ENCODE measurements at regions not wholly inside any gene's neighbourhood (a gene's known extent, or its start where the extent isn't known, plus 50 kb on each side); places are given as distances from the start of the nearest gene placed in this dataset.
A peak's percentile ranks its signal among the peaks of the same experiment; 100 is the strongest.

- no peaks in the 10 kb centered on the region for H3K9me3 ChIP-seq
- H3K4me3 ChIP-seq: no peak overlapping the region
- H3K4me1 ChIP-seq: no peaks in the 10 kb centered on the region
- 85 to 89% methylated on average over 3 of the region's 3 CpGs for WGBS, 2 donors
- H3K27ac ChIP-seq: no peak overlapping the region
- H3K27me3 ChIP-seq: no peaks in the 10 kb centered on the region
- H3K36me3 ChIP-seq: no peaks in the 10 kb centered on the region
- ATAC-seq (ENCODE audit: low FRiP score in 2 of 2): no peak
- no peak for DNase-seq
- no peak for TF ChIP-seq CTCF (IDR thresholded peaks at IDR 0.05)
- no peak for TF ChIP-seq POLR2A (IDR thresholded peaks at IDR 0.05)
- TF ChIP-seq EP300 (IDR thresholded peaks at IDR 0.05): no peak
- TF ChIP-seq POLR2AphosphoS5 (IDR thresholded peaks at IDR 0.05): no peak
Measured at GRCh38 chr7:91671245-91671644, 209.3 kb downstream of the MTERF1 start.

GRCh38 chr7:91674470-91674869, 206.0 kb downstream of the MTERF1 start:
- WGBS, 2 donors: 50 to 64% methylated on average over 4 of the region's 4 CpGs
- DNase-seq (no peak), ATAC-seq (ENCODE audit: low FRiP score in 2 of 2) (no peak)
- no peak overlapping the region for H3K27ac ChIP-seq
- TF ChIP-seq POLR2AphosphoS5 (IDR thresholded peaks at IDR 0.05) (no peak), POLR2A (IDR thresholded peaks at IDR 0.05) (no peak), CTCF (IDR thresholded peaks at IDR 0.05) (no peak), EP300 (IDR thresholded peaks at IDR 0.05) (no peak)
- H3K27me3 ChIP-seq: no peaks in the 10 kb centered on the region
- H3K4me3 ChIP-seq: no peak overlapping the region
- H3K9me3 ChIP-seq: no peaks in the 10 kb centered on the region
- no peaks in the 10 kb centered on the region for H3K4me1 ChIP-seq
- no peaks in the 10 kb centered on the region for H3K36me3 ChIP-seq

DNA sequence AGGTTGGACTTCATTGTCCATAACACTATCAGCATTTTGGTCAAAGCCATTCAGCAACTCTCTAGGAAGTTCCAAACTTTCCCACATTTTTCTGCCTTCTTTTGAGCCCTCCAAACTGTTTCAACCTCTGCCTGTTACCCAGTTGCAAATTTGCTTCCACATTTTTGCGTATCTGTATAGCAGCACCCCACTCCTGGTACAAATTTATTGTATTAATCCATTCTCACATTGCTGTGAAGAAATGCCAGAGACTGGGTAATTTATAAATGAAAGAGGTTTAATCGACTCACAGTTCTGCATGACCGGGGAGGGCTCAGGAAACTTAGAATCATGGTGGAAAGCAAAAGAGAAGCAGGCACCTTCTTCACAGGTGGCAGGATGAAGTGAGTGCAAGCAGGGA, 198.8 kb downstream of the MTERF1 start:
- no peaks in the 10 kb centered on the region for H3K36me3 ChIP-seq
- 92 to 97% methylated on average over 3 of the region's 3 CpGs for WGBS, 2 donors
- H3K27me3 ChIP-seq: no peaks in the 10 kb centered on the region
- H3K4me1 ChIP-seq: no peaks in the 10 kb centered on the region
- peaks cover 5 to 17% (median 11%) of the 10 kb centered on the region in 4 donors for H3K9me3 ChIP-seq
- ATAC-seq (ENCODE audit: low FRiP score in 2 of 2) (no peak), DNase-seq (no peak)
- H3K27ac ChIP-seq: no peak overlapping the region
- TF ChIP-seq POLR2AphosphoS5 (IDR thresholded peaks at IDR 0.05) (no peak), POLR2A (IDR thresholded peaks at IDR 0.05) (no peak), EP300 (IDR thresholded peaks at IDR 0.05) (no peak), CTCF (IDR thresholded peaks at IDR 0.05) (no peak)
- H3K4me3 ChIP-seq: no peak overlapping the region

- H3K27me3 ChIP-seq: no peaks in the 10 kb centered on the region
- H3K4me3 ChIP-seq: no peak overlapping the region
- H3K36me3 ChIP-seq: no peaks in the 10 kb centered on the region
- peaks cover 5 to 17% (median 11%) of the 10 kb centered on the region in 4 donors for H3K9me3 ChIP-seq
- H3K27ac ChIP-seq: no peak overlapping the region
- ATAC-seq (ENCODE audit: low FRiP score in 2 of 2) (no peak), DNase-seq (no peak)
- H3K4me1 ChIP-seq: no peaks in the 10 kb centered on the region
- no peak for TF ChIP-seq CTCF (IDR thresholded peaks at IDR 0.05)
- no peak for TF ChIP-seq POLR2A (IDR thresholded peaks at IDR 0.05)
- TF ChIP-seq POLR2AphosphoS5 (IDR thresholded peaks at IDR 0.05): no peak
- no peak for TF ChIP-seq EP300 (IDR thresholded peaks at IDR 0.05)
Measured at GRCh38 chr7:91683823-91684222, 196.7 kb downstream of the MTERF1 start.

- no peak overlapping the region for H3K4me3 ChIP-seq
- DNase-seq: no peak
- H3K27ac ChIP-seq: no peak overlapping the region
- ATAC-seq (ENCODE audit: low FRiP score in 2 of 2): peak in 1 of 2 donors; percentile 63
- H3K27me3 ChIP-seq: no peaks in the 10 kb centered on the region
- 79 to 92% methylated on average over 1 of the region's 1 CpG for WGBS, 2 donors
- peaks cover 5 to 17% (median 11%) of the 10 kb centered on the region in 4 donors for H3K9me3 ChIP-seq
- H3K36me3 ChIP-seq: no peaks in the 10 kb centered on the region
- H3K4me1 ChIP-seq: no peaks in the 10 kb centered on the region
- TF ChIP-seq EP300 (IDR thresholded peaks at IDR 0.05) (no peak), CTCF (IDR thresholded peaks at IDR 0.05) (no peak), POLR2AphosphoS5 (IDR thresholded peaks at IDR 0.05) (no peak), POLR2A (IDR thresholded peaks at IDR 0.05) (no peak)
Measured at GRCh38 chr7:91685544-91685943, 195.0 kb downstream of the MTERF1 start.
